ENCODE measurements at regions not wholly inside any gene's neighbourhood (a gene's known extent, or its start where the extent isn't known, plus 50 kb on each side); places are given as distances from the start of the nearest gene placed in this dataset.

- no peak overlapping the region for H3K27ac ChIP-seq (ENCODE audit: low read depth, low read length, poor library complexity, severe bottlenecking)
Observed at GRCh38 chr4:22190855-22191254, 242.3 kb upstream of the KCNIP4 start.

GRCh38 chr4:22187203-22187820 is 238.7 kb upstream of the KCNIP4 start:
- Histone ChIP-seq H3K27ac (ENCODE audit: low read depth, low read length, poor library complexity, severe bottlenecking) (no peak overlapping the region), H3K4me3 (ENCODE audit: low read depth, low read length, poor library complexity, severe bottlenecking) (no peak overlapping the region), H3K79me2 (ENCODE audit: insufficient read depth, low read length) (no peaks in the 10 kb centered on the region), H3K27me3 (ENCODE audit: insufficient read depth, low read length) (no peaks in the 10 kb centered on the region), H3K9ac (ENCODE audit: low read length) (no peak overlapping the region), H3K9me3 (ENCODE audit: low read length) (no peaks in the 10 kb centered on the region), H2AFZ (ENCODE audit: low read length) (no peak overlapping the region), H3K4me1 (ENCODE audit: insufficient read depth, low read length, severe bottlenecking) (no peaks in the 10 kb centered on the region), H3F3A (ENCODE audit: insufficient read depth, low read length) (no peaks in the 10 kb centered on the region), H4K20me1 (ENCODE audit: insufficient read depth, low read length) (no peaks in the 10 kb centered on the region), H3K4me2 (ENCODE audit: low read length) (no peak overlapping the region), H3K36me3 (ENCODE audit: insufficient read depth, low read length) (no peaks in the 10 kb centered on the region), H3K9me2 (ENCODE audit: low read depth, low read length) (no peaks in the 10 kb centered on the region)
- no peak for TF ChIP-seq EZH2 (IDR thresholded peaks at IDR 0.05; ENCODE audit: borderline replicate concordance, low read length)
- TF ChIP-seq CTCF (IDR thresholded peaks at IDR 0.05; ENCODE audit: low read length) = no peak

More at GRCh38 chr4:22190855-22191254, 242.3 kb upstream of the KCNIP4 start:
- H4K20me1 ChIP-seq (ENCODE audit: insufficient read depth, low read length) = no peaks in the 10 kb centered on the region
- H2AFZ ChIP-seq (ENCODE audit: low read length) = no peak overlapping the region
- no peaks in the 10 kb centered on the region for H3K4me1 ChIP-seq (ENCODE audit: insufficient read depth, low read length, severe bottlenecking)
- TF ChIP-seq EZH2 (IDR thresholded peaks at IDR 0.05; ENCODE audit: borderline replicate concordance, low read length) = no peak
- no peak for TF ChIP-seq CTCF (IDR thresholded peaks at IDR 0.05; ENCODE audit: low read length)
- H3K9me2 ChIP-seq (ENCODE audit: low read depth, low read length) = no peaks in the 10 kb centered on the region
- no peaks in the 10 kb centered on the region for H3K36me3 ChIP-seq (ENCODE audit: insufficient read depth, low read length)
- H3K4me2 ChIP-seq (ENCODE audit: low read length) = no peak overlapping the region
- no peak overlapping the region for H3K9ac ChIP-seq (ENCODE audit: low read length)
- no peak overlapping the region for H3K4me3 ChIP-seq (ENCODE audit: low read depth, low read length, poor library complexity, severe bottlenecking)
- no peaks in the 10 kb centered on the region for H3K9me3 ChIP-seq (ENCODE audit: low read length)
- no peaks in the 10 kb centered on the region for H3F3A ChIP-seq (ENCODE audit: insufficient read depth, low read length)
- no peaks in the 10 kb centered on the region for H3K79me2 ChIP-seq (ENCODE audit: insufficient read depth, low read length)
- no peaks in the 10 kb centered on the region for H3K27me3 ChIP-seq (ENCODE audit: insufficient read depth, low read length)

GRCh38 chr4:22181736-22182135 is 233.2 kb upstream of the KCNIP4 start:
- Histone ChIP-seq H3K79me2 (ENCODE audit: insufficient read depth, low read length) (no peaks in the 10 kb centered on the region), H3K27ac (ENCODE audit: low read depth, low read length, poor library complexity, severe bottlenecking) (no peak overlapping the region), H3K9me2 (ENCODE audit: low read depth, low read length) (no peaks in the 10 kb centered on the region), H3K4me1 (ENCODE audit: insufficient read depth, low read length, severe bottlenecking) (no peaks in the 10 kb centered on the region), H3K4me3 (ENCODE audit: low read depth, low read length, poor library complexity, severe bottlenecking) (no peak overlapping the region), H3K9ac (ENCODE audit: low read length) (no peak overlapping the region), H3K9me3 (ENCODE audit: low read length) (no peaks in the 10 kb centered on the region), H4K20me1 (ENCODE audit: insufficient read depth, low read length) (no peaks in the 10 kb centered on the region), H3K27me3 (ENCODE audit: insufficient read depth, low read length) (no peaks in the 10 kb centered on the region), H3K36me3 (ENCODE audit: insufficient read depth, low read length) (no peaks in the 10 kb centered on the region), H3F3A (ENCODE audit: insufficient read depth, low read length) (no peaks in the 10 kb centered on the region), H2AFZ (ENCODE audit: low read length) (no peak overlapping the region), H3K4me2 (ENCODE audit: low read length) (no peak overlapping the region)
- TF ChIP-seq EZH2 (IDR thresholded peaks at IDR 0.05; ENCODE audit: borderline replicate concordance, low read length) (no peak), CTCF (IDR thresholded peaks at IDR 0.05; ENCODE audit: low read length) (no peak)
